KMS-11 (cell line): ENCODE measurements at regions not wholly inside any gene's neighbourhood (a gene's known extent, or its start where the extent isn't known, plus 50 kb on each side); places are given as distances from the start of the nearest gene placed in this dataset.
"Not testable (repeated sequence)": the region's sequence is repeated elsewhere in the genome, so short reads cannot be mapped to it uniquely, and the experiment has no call there.

ENCODE experiments used
- H2AFZ ChIP-seq: fragments of 200-600 bp; sonication (generic); 2 replicates; pipeline ENCODE4 v1.6.1; 2016; ENCODE audit warnings: antibody characterized with exemption, mixed run types, low read depth
- H3K27ac ChIP-seq: fragments of 200-600 bp; sonication (generic); 2 replicates; pipeline ENCODE4 v1.6.1; 2016; ENCODE audit warnings: mild to moderate bottlenecking, mixed run types
- H3K27me3 ChIP-seq: fragments of 200-600 bp; sonication (generic); 2 replicates; pipeline ENCODE4 v1.6.1; 2017; ENCODE audit warnings: mild to moderate bottlenecking, low read depth, mixed run types, moderate library complexity; ENCODE audit not compliant: insufficient read depth
- H3K36me3 ChIP-seq: fragments of 200-600 bp; sonication (generic); 2 replicates; pipeline ENCODE4 v1.6.1; 2017; ENCODE audit warnings: mild to moderate bottlenecking, mixed run types; ENCODE audit not compliant: insufficient read depth
- H3K4me1 ChIP-seq: fragments of 200-600 bp; sonication (generic); 2 replicates; pipeline ENCODE4 v1.6.1; 2016; ENCODE audit warnings: mild to moderate bottlenecking, low read depth, mixed run types; ENCODE audit not compliant: poor library complexity, severe bottlenecking
- H3K4me2 ChIP-seq: fragments of 200-600 bp; sonication (generic); 2 replicates; pipeline ENCODE4 v1.7.0; 2016; ENCODE audit warnings: mild to moderate bottlenecking, mixed run types
- H3K4me3 ChIP-seq: fragments of 200-600 bp; sonication (generic); IDR thresholded peaks from 2 replicates; pipeline ENCODE4 v1.6.1; 2017; ENCODE audit warnings: low read depth, low read length, mixed read lengths; ENCODE audit not compliant: insufficient read depth
- H3K79me2 ChIP-seq: fragments of 200-600 bp; sonication (generic); 2 replicates; pipeline ENCODE4 v1.6.1; 2016; ENCODE audit warnings: low read depth, mixed run types; ENCODE audit not compliant: insufficient read depth
- H3K9ac ChIP-seq: fragments of 200-600 bp; sonication (generic); 2 replicates; pipeline ENCODE4 v1.6.1; 2016; ENCODE audit warnings: mild to moderate bottlenecking, mixed run types
- H4K20me1 ChIP-seq: fragments of 200-600 bp; sonication (generic); 2 replicates; pipeline ENCODE4 v1.6.1; 2016; ENCODE audit warnings: mild to moderate bottlenecking, mixed run types; ENCODE audit not compliant: insufficient read depth
- TF ChIP-seq, protein P1 (sequence below): fragments of 200-600 bp; sonication (generic); conservative IDR thresholded peaks from 2 replicates; pipeline ENCODE4 v1.6.1; 2017; ENCODE audit warnings: low read depth, mild to moderate bottlenecking, antibody characterized with exemption, low read length, moderate library complexity, mixed read lengths

GRCh38 chr3:78088006-78088405 is 1048.1 kb downstream of the ROBO2 start:
- H3K27me3 ChIP-seq = no peaks in the 10 kb centered on the region
- TF ChIP-seq, protein P1, sequence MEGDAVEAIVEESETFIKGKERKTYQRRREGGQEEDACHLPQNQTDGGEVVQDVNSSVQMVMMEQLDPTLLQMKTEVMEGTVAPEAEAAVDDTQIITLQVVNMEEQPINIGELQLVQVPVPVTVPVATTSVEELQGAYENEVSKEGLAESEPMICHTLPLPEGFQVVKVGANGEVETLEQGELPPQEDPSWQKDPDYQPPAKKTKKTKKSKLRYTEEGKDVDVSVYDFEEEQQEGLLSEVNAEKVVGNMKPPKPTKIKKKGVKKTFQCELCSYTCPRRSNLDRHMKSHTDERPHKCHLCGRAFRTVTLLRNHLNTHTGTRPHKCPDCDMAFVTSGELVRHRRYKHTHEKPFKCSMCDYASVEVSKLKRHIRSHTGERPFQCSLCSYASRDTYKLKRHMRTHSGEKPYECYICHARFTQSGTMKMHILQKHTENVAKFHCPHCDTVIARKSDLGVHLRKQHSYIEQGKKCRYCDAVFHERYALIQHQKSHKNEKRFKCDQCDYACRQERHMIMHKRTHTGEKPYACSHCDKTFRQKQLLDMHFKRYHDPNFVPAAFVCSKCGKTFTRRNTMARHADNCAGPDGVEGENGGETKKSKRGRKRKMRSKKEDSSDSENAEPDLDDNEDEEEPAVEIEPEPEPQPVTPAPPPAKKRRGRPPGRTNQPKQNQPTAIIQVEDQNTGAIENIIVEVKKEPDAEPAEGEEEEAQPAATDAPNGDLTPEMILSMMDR = no peak
- H3K36me3 ChIP-seq = no peaks in the 10 kb centered on the region

DNA sequence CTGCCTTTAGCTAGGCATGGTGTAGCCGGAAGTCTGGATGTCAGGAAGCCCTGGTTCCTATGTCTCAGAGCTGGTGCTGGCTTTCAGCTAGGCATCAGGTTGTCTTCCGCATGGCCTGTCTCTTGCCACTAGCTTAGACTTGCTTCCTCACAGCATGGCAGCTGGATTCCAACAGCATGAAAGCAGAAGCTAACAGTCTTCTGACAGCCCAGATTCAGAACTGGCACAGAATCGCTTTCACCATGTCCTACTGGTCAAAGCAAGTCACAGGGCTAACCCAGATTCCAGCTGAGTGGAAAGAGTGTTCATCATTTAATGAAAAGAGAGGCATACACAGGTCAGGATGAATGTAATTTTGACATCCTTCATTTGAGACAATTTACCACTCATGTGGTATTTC is 1050.5 kb downstream of the ROBO2 start:
- Histone ChIP-seq H3K9ac (no peak overlapping the region), H3K27ac (no peak overlapping the region), H3K4me2 (no peak overlapping the region), H4K20me1 (no peaks in the 10 kb centered on the region), H2AFZ (no peak overlapping the region), H3K79me2 (no peaks in the 10 kb centered on the region), H3K4me1 (no peaks in the 10 kb centered on the region), H3K27me3 (no peaks in the 10 kb centered on the region), H3K4me3 (no peak overlapping the region), H3K36me3 (no peaks in the 10 kb centered on the region)
- TF ChIP-seq, protein P1 = no peak

More at GRCh38 chr3:78088006-78088405, 1048.1 kb downstream of the ROBO2 start:
- Histone ChIP-seq H3K4me3 (no peak overlapping the region), H3K4me1 (no peaks in the 10 kb centered on the region), H3K79me2 (no peaks in the 10 kb centered on the region), H3K27ac (no peak overlapping the region), H4K20me1 (no peaks in the 10 kb centered on the region), H2AFZ (no peak overlapping the region), H3K9ac (no peak overlapping the region), H3K4me2 (no peak overlapping the region)

DNA sequence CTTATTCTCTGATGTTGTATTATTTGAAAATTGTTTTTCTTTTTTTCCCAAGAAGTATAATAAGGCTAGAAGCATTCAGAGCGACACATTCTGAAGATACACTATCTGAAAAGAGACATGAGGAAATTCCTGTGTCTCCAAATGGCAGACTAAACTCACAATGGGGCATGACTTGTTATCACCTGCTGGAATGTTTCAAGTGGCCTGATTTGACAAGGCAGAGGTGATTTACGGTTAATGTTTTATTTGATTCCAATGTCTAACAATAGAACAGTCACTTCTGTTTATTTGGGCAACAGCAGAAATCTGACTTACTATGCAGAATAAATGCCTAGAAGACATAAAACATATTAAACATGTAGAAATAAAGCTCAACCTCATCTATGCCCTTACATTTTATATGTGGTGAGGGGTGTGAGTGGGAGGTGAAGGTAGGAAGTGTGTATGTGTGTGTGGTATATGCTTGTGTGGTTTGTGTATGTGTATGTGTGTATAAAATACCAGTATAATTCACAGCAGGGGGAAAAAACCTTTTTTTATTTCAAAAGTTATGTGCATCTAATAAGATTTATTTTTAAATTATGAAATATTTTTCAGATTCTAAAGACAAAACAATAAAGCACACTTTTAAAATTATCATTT is 1051.7 kb downstream of the ROBO2 start:
- Histone ChIP-seq H4K20me1 (no peaks in the 10 kb centered on the region), H3K4me2 (no peak overlapping the region), H3K9ac (no peak overlapping the region), H3K79me2 (no peaks in the 10 kb centered on the region), H2AFZ (no peak overlapping the region), H3K27ac (no peak overlapping the region), H3K27me3 (no peaks in the 10 kb centered on the region), H3K36me3 (no peaks in the 10 kb centered on the region), H3K4me1 (no peaks in the 10 kb centered on the region), H3K4me3 (no peak overlapping the region)
- TF ChIP-seq, protein P1 = no peak

DNA sequence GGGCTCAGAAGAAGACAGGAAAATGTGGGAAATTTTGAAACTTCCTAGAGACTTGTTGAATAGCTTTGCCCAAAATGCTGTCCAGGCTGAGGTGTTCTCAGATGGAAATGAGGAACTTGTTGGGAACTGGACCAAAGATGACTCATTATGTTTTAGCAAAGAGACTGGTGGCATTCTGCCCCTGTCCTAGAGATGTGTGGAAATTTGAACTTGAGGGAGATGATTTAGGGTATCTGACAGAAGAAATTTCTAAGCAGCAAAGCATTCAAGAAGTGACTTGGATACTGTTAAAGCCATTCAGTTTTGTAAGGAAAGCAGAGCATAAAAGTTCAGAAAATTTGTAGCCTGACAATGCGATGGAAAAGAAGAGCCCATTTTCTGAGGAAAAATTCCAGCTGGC is 1052.7 kb downstream of the ROBO2 start:
- not testable (repeated sequence) for H3K27me3 ChIP-seq, H4K20me1 ChIP-seq, H3K36me3 ChIP-seq, H3K4me2 ChIP-seq, H3K4me1 ChIP-seq, H3K79me2 ChIP-seq, H3K27ac ChIP-seq, H3K9ac ChIP-seq, H3K4me3 ChIP-seq, H2AFZ ChIP-seq

- Histone ChIP-seq H3K79me2 (no peaks in the 10 kb centered on the region), H3K9ac (no peak overlapping the region), H3K36me3 (no peaks in the 10 kb centered on the region), H3K4me2 (no peak overlapping the region), H3K27ac (no peak overlapping the region), H3K27me3 (no peaks in the 10 kb centered on the region), H3K4me1 (no peaks in the 10 kb centered on the region), H3K4me3 (no peak overlapping the region), H4K20me1 (no peaks in the 10 kb centered on the region), H2AFZ (no peak overlapping the region)
- TF ChIP-seq, protein P1 = no peak
Measured at GRCh38 chr3:78096488-78097255, 1056.8 kb downstream of the ROBO2 start.
